ENCODE measurements at regions not wholly inside any gene's neighbourhood (a gene's known extent, or its start where the extent isn't known, plus 50 kb on each side); places are given as distances from the start of the nearest gene placed in this dataset.

DNA sequence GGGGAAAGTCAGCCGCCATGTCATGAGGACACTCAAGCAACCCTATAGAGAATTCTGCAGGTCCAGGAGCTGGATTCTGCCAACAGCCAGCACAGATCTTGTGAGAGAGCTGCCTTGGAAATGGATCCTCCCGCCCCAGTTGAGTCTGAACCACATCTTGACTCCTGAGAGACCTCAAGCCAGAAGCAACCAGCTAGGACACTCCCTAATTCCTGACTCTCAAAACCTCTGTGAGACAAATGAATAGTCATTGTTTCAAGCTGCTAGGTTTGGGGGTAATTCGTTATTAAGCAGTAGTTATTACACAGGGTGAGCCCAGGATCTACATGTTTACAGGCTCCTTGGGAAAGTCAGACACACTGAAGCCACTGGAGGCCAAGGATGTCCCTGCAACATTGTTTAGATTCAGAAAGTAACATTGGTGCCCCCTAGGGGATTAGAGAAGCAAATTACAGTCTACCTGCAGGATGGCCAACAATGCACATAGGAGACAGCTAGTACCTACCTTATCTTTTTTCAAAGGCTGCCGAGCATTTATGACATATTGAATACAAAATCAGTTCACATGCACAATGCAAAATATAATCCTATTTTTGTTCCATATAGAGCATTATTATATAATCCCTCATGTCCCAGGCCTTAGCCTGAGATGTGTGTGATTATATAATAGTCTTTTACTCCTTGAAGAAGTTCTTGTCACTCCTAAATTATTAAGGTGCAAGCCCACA, 57.9 kb upstream of the FICD start:
- H3K4me1 ChIP-seq, result no peaks in the 10 kb centered on the region
- no peaks in the 10 kb centered on the region for H3K36me3 ChIP-seq
- TF ChIP-seq POLR2A (IDR thresholded peaks at IDR 0.05) (no peak), CTCF (IDR thresholded peaks at IDR 0.05) (peak; percentile 22 to 74 (median 60))
- DNase-seq, result peak; percentile 4 to 9
- 47 to 56% methylated on average over 4 of the region's 4 CpGs for WGBS, 2 donors
- H3K27me3 ChIP-seq, result no peaks in the 10 kb centered on the region
- H3K4me3 ChIP-seq (replicated peaks in 1 of 3), result no peak overlapping the region
- no peak overlapping the region for H3K27ac ChIP-seq
- no peaks in the 10 kb centered on the region for H3K9me3 ChIP-seq
- intact Hi-C loops (cut with DNase I), result loop anchor here (10.0 kb wide), 1 partner anchor 462 kb away; no protein-coding TSS in a partner anchor

DNA sequence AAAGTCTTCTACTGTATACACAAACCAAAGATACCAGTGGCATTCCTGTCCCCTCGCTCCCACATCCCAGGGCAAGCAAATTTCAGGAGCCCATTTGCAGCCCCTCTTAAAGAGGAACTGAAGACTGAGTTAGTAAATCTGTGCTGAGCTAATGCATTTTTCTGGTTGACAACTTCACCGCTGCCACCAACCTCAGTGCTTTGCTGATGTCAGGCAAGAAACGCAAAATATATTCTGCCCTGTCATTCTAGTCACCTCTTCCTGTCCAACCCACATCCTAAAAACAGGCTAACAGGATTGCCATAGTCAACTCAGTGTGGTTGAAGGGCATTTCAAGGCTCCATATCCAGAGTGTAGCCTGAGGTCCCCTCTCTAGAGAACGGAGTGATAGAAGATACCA, 59.4 kb upstream of the FICD start:
- WGBS, 2 donors, result 80 to 86% methylated on average over 4 of the region's 4 CpGs
- TF ChIP-seq CTCF (IDR thresholded peaks at IDR 0.05) (no peak), POLR2A (IDR thresholded peaks at IDR 0.05) (no peak)
- intact Hi-C loops (cut with DNase I), result loop anchor here (10.0 kb wide), 1 partner anchor 461 kb away; no protein-coding TSS in a partner anchor

GRCh38 chr12:108454539-108455139, 60.4 kb upstream of the FICD start:
- Histone ChIP-seq H3K9me3 (no peaks in the 10 kb centered on the region), H3K4me3 (replicated peaks in 1 of 3) (no peak overlapping the region), H3K27me3 (no peaks in the 10 kb centered on the region), H3K27ac (no peak overlapping the region), H3K36me3 (no peaks in the 10 kb centered on the region), H3K4me1 (no peaks in the 10 kb centered on the region)
- intact Hi-C loops (cut with DNase I), result loop anchor here (10.0 kb wide), 1 partner anchor 460 kb away; no protein-coding TSS in a partner anchor
- 74 to 76% methylated on average over 5 of the region's 5 CpGs for WGBS, 2 donors
- DNase-seq, result no peak
- TF ChIP-seq CTCF (IDR thresholded peaks at IDR 0.05) (no peak), POLR2A (IDR thresholded peaks at IDR 0.05) (no peak)

More for the DNA sequence above, 59.4 kb upstream of the FICD start:
- no peak overlapping the region for H3K4me3 ChIP-seq (replicated peaks in 1 of 3)
- no peak for DNase-seq
- H3K27me3 ChIP-seq, result no peaks in the 10 kb centered on the region
- no peaks in the 10 kb centered on the region for H3K36me3 ChIP-seq
- no peak overlapping the region for H3K27ac ChIP-seq
- no peaks in the 10 kb centered on the region for H3K9me3 ChIP-seq
- no peaks in the 10 kb centered on the region for H3K4me1 ChIP-seq

- Histone ChIP-seq H3K4me3 (replicated peaks in 1 of 3) (no peak overlapping the region), H3K27ac (no peak overlapping the region), H3K36me3 (no peaks in the 10 kb centered on the region), H3K4me1 (no peaks in the 10 kb centered on the region), H3K27me3 (no peaks in the 10 kb centered on the region), H3K9me3 (no peaks in the 10 kb centered on the region)
- DNase-seq, result no peak
- TF ChIP-seq CTCF (IDR thresholded peaks at IDR 0.05), result no peak
- no peak for TF ChIP-seq POLR2A (IDR thresholded peaks at IDR 0.05)
- intact Hi-C loops (cut with DNase I), result no loop called here
- WGBS, 2 donors, result 32 to 44% methylated on average over 2 of the region's 2 CpGs
Measured at GRCh38 chr12:108449478-108449877, 65.6 kb upstream of the FICD start.

DNA sequence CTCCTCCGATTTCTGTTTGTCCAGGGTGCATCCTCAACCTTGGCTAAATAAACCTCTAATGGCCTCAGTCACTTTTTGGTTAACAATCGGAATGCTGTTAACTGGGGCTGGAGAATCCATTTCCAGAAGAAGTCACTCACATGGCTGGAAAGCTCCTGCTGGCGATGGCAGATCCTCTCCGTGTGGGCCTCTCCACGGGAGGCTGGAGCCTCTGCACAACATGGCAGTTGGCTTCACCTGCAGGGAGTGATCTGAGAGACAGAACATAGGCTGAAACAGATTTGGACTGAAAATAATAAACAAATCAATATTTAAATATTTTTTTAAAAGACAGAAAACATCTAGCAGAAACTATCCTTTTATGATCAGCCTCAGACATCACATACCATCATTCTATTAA, 66.8 kb upstream of the FICD start:
- Histone ChIP-seq H3K9me3 (no peaks in the 10 kb centered on the region), H3K36me3 (no peaks in the 10 kb centered on the region), H3K4me3 (replicated peaks in 1 of 3) (no peak overlapping the region), H3K27me3 (no peaks in the 10 kb centered on the region), H3K4me1 (no peaks in the 10 kb centered on the region), H3K27ac (no peak overlapping the region)
- 43 to 51% methylated on average over 5 of the region's 5 CpGs for WGBS, 2 donors
- no peak for DNase-seq
- TF ChIP-seq CTCF (IDR thresholded peaks at IDR 0.05), result no peak
- TF ChIP-seq POLR2A (IDR thresholded peaks at IDR 0.05), result no peak
- intact Hi-C loops (cut with DNase I), result no loop called here

All from thyroid gland (tissue), 4 donors.